Stomach (tissue), 8 donors: ENCODE measurements at regions not wholly inside any gene's neighbourhood (a gene's known extent, or its start where the extent isn't known, plus 50 kb on each side); places are given as distances from the start of the nearest gene placed in this dataset.

Experiments used
- DNase-seq, 2 donors: peaks; one replicate each; pipeline versions ENCODE4 v3.0.0 to v3.0.0-alpha.2; 2013 to 2019
- H3K27ac ChIP-seq, 5 donors: fragments of 200-600 bp in 4 of 5; sonication (generic) in 4 of 5; one replicate each; pipeline ENCODE4 v1.5.1; 2013 to 2019; ENCODE audit warnings: mild to moderate bottlenecking in 1 of 5, moderate library complexity in 1 of 5
- H3K27me3 ChIP-seq, 3 donors: fragments of 200-600 bp; sonication (generic); one replicate each; pipeline ENCODE4 v1.5.1; 2017 to 2019; ENCODE audit warnings: mixed run types in 1 of 3
- H3K36me3 ChIP-seq, 4 donors: fragments of 200-600 bp; sonication (generic); 1 replicate in 3 of 4; 2 replicates in 1 of 4; pipeline ENCODE4 v1.5.1; 2016 to 2019
- H3K4me1 ChIP-seq, 4 donors: fragments of 200-600 bp; sonication (generic); one replicate each; pipeline ENCODE4 v1.5.1; 2016 to 2019
- H3K4me3 ChIP-seq, 4 donors: fragments of 200-600 bp; sonication (generic) in 3 of 4; one replicate each; pipeline ENCODE4 v1.5.1; 2016 to 2019; ENCODE audit warnings: mild to moderate bottlenecking in 1 of 4
- H3K9me3 ChIP-seq, 4 donors: fragments of 200-600 bp; sonication (generic); one replicate each; pipeline ENCODE4 v1.5.1; 2016 to 2019
- EP300 ChIP-seq: sonication (generic); formaldehyde crosslinking; IDR thresholded peaks from one replicate; pipeline ENCODE4 v1.6.1; 2017; ENCODE audit warnings: antibody characterized with exemption
- POLR2A ChIP-seq, 4 donors: fragments of 450-650 bp; IDR thresholded peaks; one replicate each; pipeline ENCODE4 v1.6.1; 2016; ENCODE audit warnings: antibody characterized with exemption in 4 of 4, control low read depth in 2 of 4, mild to moderate bottlenecking in 1 of 4, moderate library complexity in 1 of 4
- POLR2AphosphoS5 ChIP-seq, 3 donors: sonication (generic); formaldehyde crosslinking; IDR thresholded peaks; one replicate each; pipeline ENCODE4 v1.6.1; 2016; ENCODE audit warnings: antibody characterized with exemption in 3 of 3
- WGBS, 5 donors: extraction: QIAGEN DNeasy Blood & Tissue Kit in 3 of 5; methylation state at CpG; one replicate each; pipeline versions ENCODE4 v1.1.5 to v1.1.7; 2013 to 2018; 5-methylcytosine and 5-hydroxymethylcytosine counted together
- intact Hi-C: fragments of 100-400 bp; cut with DNase I; formaldehyde crosslinking; loops from one replicate; pipeline ENCODE4 v1.15.1; 2023; ENCODE audit warnings: low total_unique reads
- TF ChIP-seq, protein P1 (sequence below), 7 experiments: fragments of 450-650 bp in 4 of 7; fragments of 200-600 bp in 3 of 7; sonication (generic) in 3 of 7; IDR thresholded peaks; one replicate each; pipeline ENCODE4 v1.5.1; 2016 to 2019; ENCODE audit warnings: antibody characterized with exemption in 7 of 7, control low read depth in 2 of 7, mild to moderate bottlenecking in 1 of 7
- donor health status: healthy with polysubstance abuse.
- donor health status: Bipolar disorder and iron deficiency.
- donor health status: healthy.

DNA sequence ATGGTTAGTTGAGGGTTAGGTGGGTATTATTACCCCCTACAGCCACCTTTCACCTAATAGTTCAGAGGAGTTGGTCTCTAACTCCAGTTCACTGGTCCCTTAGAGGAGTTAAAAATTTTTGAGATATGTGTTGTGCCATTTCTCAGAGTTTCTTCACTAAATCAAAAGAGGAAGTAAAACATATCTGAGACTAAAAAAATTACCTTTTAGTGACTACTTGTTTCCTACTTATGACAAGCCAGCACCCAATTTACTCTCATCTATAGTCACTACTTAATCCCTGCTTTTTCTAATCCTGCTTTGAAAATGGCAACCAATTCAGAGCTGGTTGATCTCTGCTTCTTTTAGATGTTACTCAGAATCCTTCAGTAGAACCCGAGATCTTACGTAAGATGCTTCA lies 1316.8 kb upstream of the B3GALT2 start:
- intact Hi-C loops = no loop called here
- H3K27ac ChIP-seq = no peak overlapping the region
- TF ChIP-seq POLR2A (IDR thresholded peaks at IDR 0.05) = no peak
- TF ChIP-seq EP300 = no peak
- TF ChIP-seq POLR2AphosphoS5 (IDR thresholded peaks at IDR 0.05) = no peak
- TF ChIP-seq, protein P1, sequence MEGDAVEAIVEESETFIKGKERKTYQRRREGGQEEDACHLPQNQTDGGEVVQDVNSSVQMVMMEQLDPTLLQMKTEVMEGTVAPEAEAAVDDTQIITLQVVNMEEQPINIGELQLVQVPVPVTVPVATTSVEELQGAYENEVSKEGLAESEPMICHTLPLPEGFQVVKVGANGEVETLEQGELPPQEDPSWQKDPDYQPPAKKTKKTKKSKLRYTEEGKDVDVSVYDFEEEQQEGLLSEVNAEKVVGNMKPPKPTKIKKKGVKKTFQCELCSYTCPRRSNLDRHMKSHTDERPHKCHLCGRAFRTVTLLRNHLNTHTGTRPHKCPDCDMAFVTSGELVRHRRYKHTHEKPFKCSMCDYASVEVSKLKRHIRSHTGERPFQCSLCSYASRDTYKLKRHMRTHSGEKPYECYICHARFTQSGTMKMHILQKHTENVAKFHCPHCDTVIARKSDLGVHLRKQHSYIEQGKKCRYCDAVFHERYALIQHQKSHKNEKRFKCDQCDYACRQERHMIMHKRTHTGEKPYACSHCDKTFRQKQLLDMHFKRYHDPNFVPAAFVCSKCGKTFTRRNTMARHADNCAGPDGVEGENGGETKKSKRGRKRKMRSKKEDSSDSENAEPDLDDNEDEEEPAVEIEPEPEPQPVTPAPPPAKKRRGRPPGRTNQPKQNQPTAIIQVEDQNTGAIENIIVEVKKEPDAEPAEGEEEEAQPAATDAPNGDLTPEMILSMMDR (IDR thresholded peaks at IDR 0.05) = no peak
- H3K4me3 ChIP-seq = no peak overlapping the region
- no peaks in the 10 kb centered on the region for H3K9me3 ChIP-seq
- no peaks in the 10 kb centered on the region for H3K4me1 ChIP-seq
- 91 to 98% (median 95%) methylated on average over 2 of the region's 2 CpGs for WGBS, 5 donors
- no peaks in the 10 kb centered on the region for H3K27me3 ChIP-seq
- no peak for DNase-seq
- no peaks in the 10 kb centered on the region for H3K36me3 ChIP-seq

DNA sequence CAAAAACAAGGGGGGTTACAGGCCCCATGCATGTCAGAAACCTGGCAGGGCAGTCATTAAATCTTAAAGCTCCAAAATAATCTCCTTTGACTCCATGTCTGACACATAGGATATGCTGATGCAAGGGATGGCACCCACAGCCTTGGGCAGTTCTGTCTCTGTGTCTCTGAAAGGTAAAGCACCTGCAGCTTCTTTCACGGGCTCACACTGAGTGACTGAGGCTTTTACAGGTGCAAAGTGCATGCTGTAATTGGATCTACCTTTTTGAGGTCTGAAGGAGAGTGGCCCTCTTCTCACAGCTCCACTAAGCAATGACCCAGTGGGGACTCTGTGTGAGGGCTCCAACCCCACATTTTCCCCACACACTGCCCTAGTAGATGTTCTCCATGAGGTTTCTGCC lies 1309.0 kb upstream of the B3GALT2 start:
- no peak for DNase-seq
- Histone ChIP-seq H3K36me3 (no peaks in the 10 kb centered on the region), H3K9me3 (peaks cover 0 to 7% (median 0%) of the 10 kb centered on the region in 4 donors), H3K27ac (no peak overlapping the region), H3K4me3 (no peak overlapping the region), H3K27me3 (no peaks in the 10 kb centered on the region), H3K4me1 (no peaks in the 10 kb centered on the region)
- WGBS, 5 donors = 75 to 86% (median 81%) methylated on average over 1 of the region's 1 CpG
- TF ChIP-seq POLR2A (IDR thresholded peaks at IDR 0.05) = no peak
- TF ChIP-seq EP300 = no peak
- TF ChIP-seq, protein P1 (IDR thresholded peaks at IDR 0.05) = no peak
- TF ChIP-seq POLR2AphosphoS5 (IDR thresholded peaks at IDR 0.05) = no peak
- intact Hi-C loops = no loop called here

DNA sequence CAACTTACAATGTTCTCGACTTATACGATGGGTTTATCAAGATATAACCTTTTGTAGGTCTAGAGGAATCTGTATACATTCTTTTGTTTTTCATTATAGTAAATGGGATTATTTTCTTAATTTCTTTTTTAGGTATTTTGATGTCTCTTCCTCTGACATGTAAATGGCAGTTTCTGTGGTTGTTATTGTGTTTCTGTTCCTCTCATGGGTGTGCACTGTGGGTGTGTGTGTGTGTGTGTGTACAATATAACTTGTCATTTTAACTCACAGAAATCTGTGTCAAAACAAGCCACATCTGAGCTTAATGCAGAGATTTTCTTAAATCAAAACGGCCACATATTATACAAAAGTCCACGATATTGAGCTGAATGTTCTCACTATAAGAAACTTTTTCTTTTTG lies 1300.8 kb upstream of the B3GALT2 start:
- H3K4me1 ChIP-seq = no peaks in the 10 kb centered on the region
- no peaks in the 10 kb centered on the region for H3K27me3 ChIP-seq
- intact Hi-C loops = no loop called here
- no peaks in the 10 kb centered on the region for H3K9me3 ChIP-seq
- no peak for DNase-seq
- no peaks in the 10 kb centered on the region for H3K36me3 ChIP-seq
- TF ChIP-seq, protein P1 (IDR thresholded peaks at IDR 0.05) = no peak
- no peak for TF ChIP-seq POLR2A (IDR thresholded peaks at IDR 0.05)
- TF ChIP-seq POLR2AphosphoS5 (IDR thresholded peaks at IDR 0.05) = no peak
- TF ChIP-seq EP300 = no peak
- WGBS, 5 donors = 84 to 92% (median 89%) methylated on average over 4 of the region's 4 CpGs
- H3K27ac ChIP-seq = no peak overlapping the region
- no peak overlapping the region for H3K4me3 ChIP-seq

DNA sequence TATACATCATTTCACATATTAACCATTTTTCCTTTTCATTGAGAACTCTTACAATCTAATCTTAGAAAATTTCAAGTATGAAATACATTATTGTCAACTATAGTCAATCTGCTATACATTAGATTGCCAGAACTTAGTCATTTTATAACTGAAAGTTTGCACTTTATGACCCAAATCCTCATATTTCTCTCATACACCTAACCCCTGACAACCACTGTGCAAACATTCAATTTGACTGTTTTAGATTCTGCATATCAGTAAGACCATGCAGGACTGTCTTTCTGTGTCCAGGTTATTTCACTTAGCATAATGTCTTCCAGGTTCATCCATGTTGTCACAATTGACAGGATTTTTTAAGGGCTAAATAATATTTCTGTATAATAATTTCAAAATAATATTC lies 1299.0 kb upstream of the B3GALT2 start:
- no peaks in the 10 kb centered on the region for H3K27me3 ChIP-seq
- no peak for DNase-seq
- H3K9me3 ChIP-seq = no peaks in the 10 kb centered on the region
- TF ChIP-seq EP300 (no peak), POLR2AphosphoS5 (IDR thresholded peaks at IDR 0.05) (no peak), POLR2A (IDR thresholded peaks at IDR 0.05) (no peak)
- TF ChIP-seq, protein P1 (IDR thresholded peaks at IDR 0.05) = no peak
- H3K36me3 ChIP-seq = no peaks in the 10 kb centered on the region
- H3K4me1 ChIP-seq = no peaks in the 10 kb centered on the region
- intact Hi-C loops = no loop called here
- H3K27ac ChIP-seq = no peak overlapping the region
- H3K4me3 ChIP-seq = no peak overlapping the region
